NCI-H1694 (cell line): ENCODE measurements at regions not wholly inside any gene's neighbourhood (a gene's known extent, or its start where the extent isn't known, plus 50 kb on each side); places are given as distances from the start of the nearest gene placed in this dataset.
A peak's percentile ranks its signal among the peaks of the same experiment; 100 is the strongest.
"Not testable (repeated sequence)": the region's sequence is repeated elsewhere in the genome, so short reads cannot be mapped to it uniquely, and the experiment has no call there.

Source experiments
- DNase-seq: peaks from one replicate; lab custom pipeline; 2025; lab: John Stamatoyannopoulos, UW

DNA sequence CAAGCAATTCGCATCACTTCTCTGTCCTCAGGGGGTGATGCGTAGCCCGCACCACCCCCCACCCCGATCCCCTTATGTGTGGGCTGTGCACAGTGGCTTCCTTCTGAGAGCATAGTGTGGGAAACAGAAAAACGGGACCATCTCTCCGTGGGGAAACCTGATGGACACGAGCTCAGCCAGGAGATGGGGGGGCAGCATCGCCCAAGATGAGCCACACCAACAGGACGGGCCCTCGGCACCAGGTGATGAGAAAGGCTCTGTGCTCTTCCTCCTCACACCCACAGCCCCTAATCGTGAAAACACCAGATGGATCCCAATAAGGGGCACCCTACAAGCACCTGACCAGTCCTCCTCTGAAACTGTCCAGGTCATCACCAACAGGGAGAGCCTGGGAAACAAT, 153.6 kb downstream of the SHANK2 start:
- DNase-seq, result no peak

GRCh38 chr11:71097506-71098240, 154.7 kb downstream of the SHANK2 start:
- no peak for DNase-seq

GRCh38 chr11:71096751-71097388, 155.5 kb downstream of the SHANK2 start:
- DNase-seq, result no peak

DNA sequence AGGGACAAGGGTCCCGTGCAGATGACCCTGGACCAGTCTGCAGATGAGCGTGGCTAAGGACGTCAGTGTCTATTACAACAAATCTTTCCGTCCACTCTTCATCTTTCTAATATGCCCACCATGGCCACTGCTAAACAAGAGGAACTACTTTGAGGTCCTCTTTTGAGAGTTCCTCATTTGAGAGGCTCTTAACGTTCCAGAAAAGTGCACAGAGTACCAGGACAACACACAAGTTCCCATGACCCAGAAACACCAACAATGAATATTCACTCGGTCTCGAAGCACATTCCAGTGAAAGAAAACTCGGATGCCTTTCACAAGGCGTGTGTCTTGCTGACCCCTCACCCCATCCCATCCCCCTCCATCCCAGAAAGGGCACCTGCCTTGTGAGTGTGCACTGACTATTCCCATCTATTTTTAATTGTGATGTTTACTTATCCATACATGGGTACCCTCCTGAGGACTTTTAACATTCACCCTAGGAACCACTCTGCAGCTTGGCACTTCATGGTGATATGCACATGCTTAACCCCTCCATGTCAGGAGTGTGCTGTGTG, 157.0 kb downstream of the SHANK2 start:
- DNase-seq, result no peak

- no peak for DNase-seq
These were observed 157.9 kb downstream of the SHANK2 start for GRCh38 chr11:71094296-71095077.

DNA sequence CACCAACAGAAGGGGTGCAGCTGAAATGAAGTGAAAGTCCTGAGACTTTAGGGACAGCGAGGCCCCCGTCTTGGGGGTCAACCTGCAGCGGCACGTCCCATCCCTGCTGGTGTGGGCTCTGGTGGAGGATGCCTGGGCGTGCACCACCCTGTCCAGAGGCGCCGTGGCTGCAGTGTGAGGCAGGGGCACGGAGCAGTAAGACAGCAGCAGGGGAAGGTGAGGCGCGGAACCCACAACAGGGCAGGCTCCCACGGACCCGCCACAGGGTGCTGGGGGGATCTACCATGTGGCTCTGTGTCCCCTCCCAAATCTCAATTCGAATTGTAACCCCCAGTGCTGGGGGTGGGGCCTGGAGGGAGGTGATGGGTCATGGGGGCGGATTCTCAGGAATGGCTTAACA, 158.6 kb downstream of the SHANK2 start:
- no peak for DNase-seq

GRCh38 chr11:71091506-71092265, 160.7 kb downstream of the SHANK2 start:
- DNase-seq, result no peak

DNA sequence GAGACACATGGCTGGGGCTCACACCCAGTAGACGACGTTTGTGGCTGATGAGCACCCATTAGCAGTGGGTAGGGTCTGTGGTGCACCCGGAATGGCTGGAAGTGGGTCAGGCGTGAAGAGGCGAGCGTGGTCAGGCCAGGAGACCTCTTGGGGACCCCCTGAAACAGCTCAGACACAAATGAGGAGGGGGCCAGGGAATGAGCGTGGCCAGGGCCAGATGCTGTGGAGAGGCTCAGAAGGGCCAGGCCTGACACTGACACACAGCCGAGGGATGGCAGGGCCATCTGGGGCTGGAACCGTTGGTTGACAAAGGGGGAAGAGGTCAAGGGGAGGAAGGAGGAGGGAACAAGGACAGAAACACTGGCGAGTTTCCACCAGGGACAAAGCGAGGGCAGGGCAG, 162.8 kb downstream of the SHANK2 start:
- DNase-seq, result no peak

DNA sequence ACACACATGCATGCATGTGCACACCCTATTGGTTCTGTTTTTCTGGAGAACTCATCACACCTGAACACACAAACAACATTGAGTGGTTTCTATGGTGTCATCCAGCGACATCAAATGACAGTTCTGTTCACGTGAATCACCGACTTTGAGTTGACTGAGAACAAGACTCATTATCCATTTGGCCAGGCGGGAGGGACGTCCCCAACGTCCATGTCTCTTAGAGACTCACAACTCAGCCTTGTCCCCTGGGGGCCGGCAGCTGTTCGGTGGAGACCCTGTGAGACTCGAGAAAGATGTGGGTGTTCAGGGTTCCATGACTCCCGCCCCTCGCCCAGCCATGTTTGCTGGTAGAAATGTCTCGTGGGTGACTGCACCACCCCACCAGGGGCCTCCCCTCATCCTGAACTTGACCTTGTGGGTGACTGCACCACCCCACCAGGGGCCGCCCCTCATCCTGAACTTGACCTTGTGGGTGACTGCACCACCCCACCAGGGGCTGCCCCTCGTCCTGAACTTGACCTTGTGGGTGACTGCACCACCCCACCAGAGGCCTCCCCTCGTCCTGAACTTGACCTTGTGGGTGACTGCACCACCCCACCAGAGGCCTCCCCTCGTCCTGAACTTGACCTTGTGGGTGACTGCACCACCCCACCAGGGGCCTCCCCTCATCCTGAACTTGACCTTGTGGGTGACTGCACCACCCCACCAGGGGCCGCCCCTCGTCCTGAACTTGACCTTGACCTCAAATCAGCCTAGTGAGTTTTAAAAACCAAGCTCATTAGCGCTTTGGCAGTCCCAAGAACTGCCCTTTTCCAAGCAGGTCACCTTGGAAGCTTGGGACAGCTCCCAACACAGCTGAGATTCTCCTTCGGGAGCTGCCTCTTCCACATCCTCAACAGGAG, 163.8 kb downstream of the SHANK2 start:
- not testable (repeated sequence) for DNase-seq

DNA sequence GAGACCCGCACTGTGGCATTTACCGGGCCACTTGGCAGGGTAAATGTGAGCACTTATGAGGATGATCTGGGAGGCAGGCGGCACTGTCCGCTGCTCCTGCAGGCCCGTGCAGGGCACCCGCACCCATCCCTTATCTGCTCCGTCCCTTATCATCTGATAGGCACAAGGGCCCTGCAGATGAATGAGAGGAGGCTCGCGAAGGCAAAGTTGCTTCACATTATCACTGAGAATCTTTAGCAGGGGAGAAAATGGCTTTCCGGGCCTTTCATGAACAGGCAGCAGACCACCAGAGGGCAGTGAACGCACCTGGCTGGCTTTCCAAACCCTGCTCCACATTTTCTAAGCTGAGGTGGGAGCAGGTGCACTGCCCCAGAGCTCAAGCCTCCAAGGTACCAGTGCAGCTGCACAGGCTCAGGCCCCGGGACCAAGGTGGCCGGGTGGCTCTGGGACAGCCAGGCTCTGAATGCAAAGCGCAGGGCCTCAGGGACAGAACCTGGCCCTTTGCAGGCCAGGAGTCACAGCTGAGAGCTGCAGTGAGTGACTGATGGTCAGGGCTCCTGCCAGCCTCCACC, 165.6 kb downstream of the SHANK2 start:
- peak; percentile 58 for DNase-seq

DNA sequence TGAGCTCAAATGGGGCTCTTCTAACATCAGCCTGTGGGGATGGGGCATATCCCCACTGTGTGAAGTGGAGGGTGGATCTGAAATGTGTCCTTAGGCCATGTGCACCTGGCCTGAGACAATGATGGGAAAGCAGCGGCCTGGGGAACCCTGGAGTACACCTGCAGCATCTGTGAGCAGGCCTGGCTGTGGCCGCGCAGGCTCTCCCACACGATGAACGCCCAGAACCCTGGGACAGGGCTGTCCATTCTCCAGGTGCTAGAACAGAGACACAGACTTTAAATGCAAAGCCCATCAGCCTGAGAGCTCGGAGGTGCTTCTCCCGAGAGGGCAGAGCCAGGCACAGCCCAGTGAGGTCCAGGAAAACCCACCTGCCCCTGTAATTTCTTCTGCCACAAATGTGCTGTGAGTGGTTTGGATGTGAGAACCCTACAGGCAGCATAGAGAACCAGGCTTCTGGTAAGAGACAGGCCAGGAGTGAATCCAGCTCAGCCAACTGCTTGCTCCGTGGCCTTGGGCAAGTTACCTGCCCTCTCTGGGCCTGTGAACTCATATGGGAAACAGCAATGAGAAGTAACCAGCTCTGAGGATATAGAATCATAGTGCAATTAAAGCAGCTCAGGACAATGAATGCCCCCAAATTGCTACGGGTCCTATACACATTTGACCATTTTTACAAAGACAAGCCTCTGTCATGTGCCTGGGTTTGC, 167.9 kb downstream of the SHANK2 start:
- no peak for DNase-seq

GRCh38 chr11:71083105-71083504, 169.3 kb downstream of the SHANK2 start:
- DNase-seq, result no peak

DNA sequence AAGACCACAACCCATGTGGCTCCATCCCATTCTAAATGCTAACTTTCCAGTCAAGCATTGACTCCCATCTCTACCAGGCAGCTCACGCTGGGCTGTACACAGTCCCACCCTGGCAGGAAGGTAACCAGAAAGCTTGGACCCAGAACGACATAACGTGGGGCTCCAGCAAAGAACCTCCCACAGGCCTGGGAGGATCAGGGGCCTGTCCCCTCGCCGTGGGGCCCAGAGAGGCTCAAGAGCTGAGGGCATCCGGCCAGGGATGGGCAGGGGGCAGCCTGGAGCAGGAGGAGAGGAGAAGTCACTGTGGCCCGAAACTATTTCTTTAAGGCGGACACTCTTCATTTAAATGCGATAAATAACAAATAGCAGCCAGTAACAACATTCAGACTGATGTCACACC, 169.9 kb downstream of the SHANK2 start:
- no peak for DNase-seq

DNA sequence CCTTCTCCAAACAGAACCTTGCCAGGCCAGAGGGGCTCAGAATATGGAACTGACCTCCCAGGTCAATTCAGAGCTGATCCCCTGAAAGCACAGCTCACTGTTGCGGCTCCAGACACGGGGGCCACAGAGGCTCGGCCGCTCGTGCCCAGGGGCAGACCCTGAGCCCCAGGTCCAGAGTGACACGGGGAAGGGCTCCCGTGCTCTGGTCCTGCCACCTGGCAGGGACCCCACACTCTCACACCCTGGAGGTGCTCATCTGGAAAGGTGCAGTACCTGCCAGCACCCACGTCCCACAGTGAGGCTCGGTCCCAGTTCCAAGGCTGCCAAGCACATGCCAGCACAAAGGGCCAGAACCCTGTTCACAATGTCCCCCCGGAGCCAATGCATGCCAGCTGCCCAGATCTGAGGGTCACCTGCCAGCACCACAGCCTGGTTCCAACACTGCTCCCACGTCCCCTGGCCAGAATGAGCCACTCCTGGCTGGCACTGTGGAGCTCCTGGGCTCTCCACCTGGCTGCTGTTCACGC, 170.6 kb downstream of the SHANK2 start:
- no peak for DNase-seq

- peak; percentile 86 for DNase-seq
These were observed 171.9 kb downstream of the SHANK2 start for GRCh38 chr11:71080239-71081097.

DNA sequence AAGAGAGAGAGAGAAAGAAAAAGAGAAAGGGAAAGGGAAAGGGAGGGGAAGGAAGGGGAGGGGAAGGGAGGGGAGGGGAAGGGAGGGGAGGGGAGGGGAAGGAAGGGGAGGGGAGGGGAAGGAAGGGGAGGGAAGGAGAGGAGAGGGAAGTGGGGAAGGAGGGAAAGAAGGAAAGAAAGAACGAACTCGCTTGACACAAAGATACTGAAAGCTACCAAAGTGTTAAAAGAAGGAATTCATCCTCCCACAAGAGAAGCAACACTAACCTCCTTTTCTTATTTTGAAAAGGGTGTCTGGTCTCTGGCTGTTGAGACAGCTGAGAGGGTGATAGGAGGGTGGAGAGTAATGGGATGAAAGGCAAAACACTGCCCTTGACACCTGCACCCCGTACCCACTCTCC, 172.6 kb downstream of the SHANK2 start:
- DNase-seq, result no peak

GRCh38 chr11:71078482-71078881, 173.9 kb downstream of the SHANK2 start:
- DNase-seq, result no peak

- DNase-seq, result no peak
These were observed 175.7 kb downstream of the SHANK2 start for GRCh38 chr11:71076525-71077304.
